ENCODE measurements at regions not wholly inside any gene's neighbourhood (a gene's known extent, or its start where the extent isn't known, plus 50 kb on each side); places are given as distances from the start of the nearest gene placed in this dataset.

GRCh38 chr10:3537518-3537917 lies 247.5 kb downstream of the KLF6 start:
- no peak for DNase-seq

- DNase-seq: no peak
Observed at GRCh38 chr10:3535001-3535400, 250.0 kb downstream of the KLF6 start.

GRCh38 chr10:3534433-3534832 lies 250.6 kb downstream of the KLF6 start:
- no peak for DNase-seq

- DNase-seq: no peak
Observed at GRCh38 chr10:3533296-3533695, 251.7 kb downstream of the KLF6 start.

GRCh38 chr10:3532644-3533043 lies 252.4 kb downstream of the KLF6 start:
- DNase-seq: no peak

- no peak for DNase-seq
Observed at GRCh38 chr10:3531670-3532069, 253.3 kb downstream of the KLF6 start.

GRCh38 chr10:3530783-3531645 lies 254.0 kb downstream of the KLF6 start:
- no peak for DNase-seq

- no peak for DNase-seq
Observed at GRCh38 chr10:3530346-3530745, 254.7 kb downstream of the KLF6 start.

- no peak for DNase-seq
Observed at GRCh38 chr10:3529691-3530090, 255.3 kb downstream of the KLF6 start.

GRCh38 chr10:3528823-3529403 lies 256.1 kb downstream of the KLF6 start:
- no peak for DNase-seq

GRCh38 chr10:3528271-3528670 lies 256.7 kb downstream of the KLF6 start:
- no peak for DNase-seq

GRCh38 chr10:3527869-3528268 lies 257.1 kb downstream of the KLF6 start:
- no peak for DNase-seq

GRCh38 chr10:3526727-3527501 lies 258.1 kb downstream of the KLF6 start:
- DNase-seq: no peak

GRCh38 chr10:3525832-3526449 lies 259.1 kb downstream of the KLF6 start:
- no peak for DNase-seq

- no peak for DNase-seq
Observed at GRCh38 chr10:3524086-3524960, 260.7 kb downstream of the KLF6 start.

GRCh38 chr10:3523309-3524050 lies 261.5 kb downstream of the KLF6 start:
- DNase-seq: no peak

- DNase-seq: no peak
Observed at GRCh38 chr10:3516923-3517255, 268.1 kb downstream of the KLF6 start.

GRCh38 chr10:3516234-3516922 lies 268.6 kb downstream of the KLF6 start:
- no peak for DNase-seq

GRCh38 chr10:3514691-3515090 lies 270.3 kb downstream of the KLF6 start:
- DNase-seq: no peak

- no peak for DNase-seq
Observed at GRCh38 chr10:3512263-3512662, 272.7 kb downstream of the KLF6 start.

- no peak for DNase-seq
Observed at GRCh38 chr10:3511483-3511882, 273.5 kb downstream of the KLF6 start.
